H1 (cell line): ENCODE measurements at regions not wholly inside any gene's neighbourhood (a gene's known extent, or its start where the extent isn't known, plus 50 kb on each side); places are given as distances from the start of the nearest gene placed in this dataset.

ENCODE experiments used
- EP300 ChIP-seq, 2 experiments: IDR thresholded peaks; 1 replicate in 1 of 2; 2 replicates in 1 of 2; pipeline ENCODE4 v1.6.1; 2011 to 2012; ENCODE audit warnings: low read depth in 2 of 2, low read length in 2 of 2, mild to moderate bottlenecking in 2 of 2, borderline replicate concordance in 1 of 2, inconsistent platforms in 1 of 2, moderate library complexity in 1 of 2
- MAFK ChIP-seq: IDR thresholded peaks from 2 replicates; pipeline ENCODE4 v1.6.1; 2012; ENCODE audit warnings: low read depth, mild to moderate bottlenecking, improper control_type of control experiment, low read length
- SUZ12 ChIP-seq: fragments of 200-600 bp; sonication (generic); IDR thresholded peaks from 2 replicates; pipeline ENCODE4 v1.6.1; 2012; ENCODE audit warnings: mild to moderate bottlenecking, inconsistent platforms, low read length, moderate library complexity, mixed read lengths
- TF ChIP-seq, protein P1 (sequence below): IDR thresholded peaks from 2 replicates; pipeline ENCODE4 v1.6.1; 2011; ENCODE audit warnings: low read length, improper control_type of control experiment

DNA sequence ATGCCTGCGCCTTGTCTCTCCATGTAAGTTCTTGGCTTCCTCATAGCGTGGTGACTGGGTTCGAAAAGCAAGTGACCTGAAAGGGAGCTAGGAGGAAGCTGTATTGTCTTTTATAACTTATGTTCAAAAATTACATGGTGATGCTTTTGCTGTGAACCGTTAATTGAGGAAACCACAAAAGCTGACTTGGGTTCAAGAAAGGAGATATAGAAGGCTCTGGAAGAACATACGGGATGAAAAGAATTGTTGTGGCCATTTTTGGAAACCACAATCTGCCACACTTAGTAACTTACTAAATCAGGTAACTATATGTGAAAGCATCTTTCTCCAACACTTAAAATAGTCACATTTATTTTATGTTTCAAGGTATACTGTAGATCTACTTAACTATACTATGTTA, 177.0 kb upstream of the RBMS1 start (continued):
- TF ChIP-seq MAFK (no peak), EP300 (IDR thresholded peaks at IDR 0.05; ENCODE audit: borderline replicate concordance in 1 of 2, low read depth in 2 of 2, low read length in 2 of 2) (no peak), SUZ12 (no peak)
- TF ChIP-seq, protein P1, sequence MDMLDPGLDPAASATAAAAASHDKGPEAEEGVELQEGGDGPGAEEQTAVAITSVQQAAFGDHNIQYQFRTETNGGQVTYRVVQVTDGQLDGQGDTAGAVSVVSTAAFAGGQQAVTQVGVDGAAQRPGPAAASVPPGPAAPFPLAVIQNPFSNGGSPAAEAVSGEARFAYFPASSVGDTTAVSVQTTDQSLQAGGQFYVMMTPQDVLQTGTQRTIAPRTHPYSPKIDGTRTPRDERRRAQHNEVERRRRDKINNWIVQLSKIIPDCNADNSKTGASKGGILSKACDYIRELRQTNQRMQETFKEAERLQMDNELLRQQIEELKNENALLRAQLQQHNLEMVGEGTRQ = no peak
